Neural crest cell (in vitro differentiated cells): ENCODE measurements at regions not wholly inside any gene's neighbourhood (a gene's known extent, or its start where the extent isn't known, plus 50 kb on each side); places are given as distances from the start of the nearest gene placed in this dataset.

ENCODE experiments used
- DNase-seq: peaks from one replicate; pipeline ENCODE4 v3.0.0; 2021; ENCODE audit warnings: low read depth, mixed read lengths, low spot score
- H3K27ac Mint-ChIP-seq: one replicate; pipeline ENCODE4 v1.8.0; 2021; ENCODE audit warnings: mild to moderate bottlenecking, mixed read lengths; ENCODE audit not compliant: unreplicated experiment
- H3K27me3 Mint-ChIP-seq: 2 replicates; pipeline ENCODE4 v1.8.0; 2021; ENCODE audit warnings: low read depth, mild to moderate bottlenecking, mixed read lengths
- H3K36me3 Mint-ChIP-seq: 2 replicates; pipeline ENCODE4 v1.8.0; 2021; ENCODE audit warnings: low read depth, mild to moderate bottlenecking, mixed read lengths
- H3K4me1 Mint-ChIP-seq: 2 replicates; pipeline ENCODE4 v1.8.0; 2021; ENCODE audit warnings: mixed read lengths
- H3K4me3 Mint-ChIP-seq: one replicate; pipeline ENCODE4 v1.8.0; 2021; ENCODE audit warnings: mild to moderate bottlenecking, mixed read lengths
- H3K9me3 Mint-ChIP-seq: 2 replicates; pipeline ENCODE4 v1.8.0; 2021; ENCODE audit warnings: mixed read lengths
- CTCF ChIP-seq: fragments of 200-600 bp; sonication (generic); conservative IDR thresholded peaks from 2 replicates; pipeline ENCODE4 v1.5.0; 2021; ENCODE audit warnings: antibody characterized with exemption, mild to moderate bottlenecking

GRCh38 chr18:64333584-64333983, 184.7 kb upstream of the LINC00305 start:
- peaks cover 35% of the 10 kb centered on the region for H3K4me1 Mint-ChIP-seq
- H3K27me3 Mint-ChIP-seq, result no peaks in the 10 kb centered on the region
- H3K4me3 Mint-ChIP-seq, result no peak overlapping the region
- peaks cover 4% of the 10 kb centered on the region for H3K9me3 Mint-ChIP-seq
- no peaks in the 10 kb centered on the region for H3K36me3 Mint-ChIP-seq
- DNase-seq, result no peak
- no peak for TF ChIP-seq CTCF
- H3K27ac Mint-ChIP-seq, result no peak overlapping the region

- Mint-ChIP-seq H3K27me3 (no peaks in the 10 kb centered on the region), H3K4me3 (no peak overlapping the region), H3K27ac (no peak overlapping the region), H3K9me3 (peaks cover 4% of the 10 kb centered on the region), H3K4me1 (peaks cover 35% of the 10 kb centered on the region), H3K36me3 (no peaks in the 10 kb centered on the region)
- TF ChIP-seq CTCF, result no peak
- DNase-seq, result no peak
These were observed 183.9 kb upstream of the LINC00305 start for GRCh38 chr18:64332835-64333234.

- Mint-ChIP-seq H3K4me1 (peaks cover 28% of the 10 kb centered on the region), H3K36me3 (no peaks in the 10 kb centered on the region), H3K27ac (no peak overlapping the region), H3K4me3 (no peak overlapping the region), H3K9me3 (peaks cover 4% of the 10 kb centered on the region), H3K27me3 (no peaks in the 10 kb centered on the region)
- no peak for DNase-seq
- no peak for TF ChIP-seq CTCF
These were observed 182.5 kb upstream of the LINC00305 start for GRCh38 chr18:64331419-64331818.

- H3K4me3 Mint-ChIP-seq, result no peak overlapping the region
These were observed 182.0 kb upstream of the LINC00305 start for GRCh38 chr18:64330931-64331330.

GRCh38 chr18:64330161-64330560, 181.3 kb upstream of the LINC00305 start:
- no peak overlapping the region for H3K27ac Mint-ChIP-seq
- H3K4me3 Mint-ChIP-seq, result no peak overlapping the region
- TF ChIP-seq CTCF, result no peak
- H3K36me3 Mint-ChIP-seq, result no peaks in the 10 kb centered on the region
- peaks cover 4% of the 10 kb centered on the region for H3K9me3 Mint-ChIP-seq
- DNase-seq, result no peak
- H3K4me1 Mint-ChIP-seq, result peaks cover 23% of the 10 kb centered on the region
- H3K27me3 Mint-ChIP-seq, result no peaks in the 10 kb centered on the region

More at GRCh38 chr18:64330931-64331330, 182.0 kb upstream of the LINC00305 start:
- TF ChIP-seq CTCF, result no peak
- DNase-seq, result no peak
- Mint-ChIP-seq H3K27me3 (no peaks in the 10 kb centered on the region), H3K4me1 (peaks cover 23% of the 10 kb centered on the region), H3K36me3 (no peaks in the 10 kb centered on the region), H3K27ac (no peak overlapping the region), H3K9me3 (peaks cover 4% of the 10 kb centered on the region)

- H3K9me3 Mint-ChIP-seq, result peaks cover 10% of the 10 kb centered on the region
- no peak overlapping the region for H3K27ac Mint-ChIP-seq
- no peaks in the 10 kb centered on the region for H3K36me3 Mint-ChIP-seq
- H3K4me1 Mint-ChIP-seq, result no peaks in the 10 kb centered on the region
- H3K4me3 Mint-ChIP-seq, result no peak overlapping the region
- no peaks in the 10 kb centered on the region for H3K27me3 Mint-ChIP-seq
- no peak for DNase-seq
- TF ChIP-seq CTCF, result no peak
These were observed 173.3 kb upstream of the LINC00305 start for GRCh38 chr18:64322189-64322588.
